B cell (primary cell): ENCODE measurements at regions not wholly inside any gene's neighbourhood (a gene's known extent, or its start where the extent isn't known, plus 50 kb on each side); places are given as distances from the start of the nearest gene placed in this dataset.

Experiments
- ATAC-seq: fragments of 200-7000 bp; cut with Tn5 transposase; one replicate; pipeline ENCODE4 v1.10.0; 2021; ENCODE audit warnings: low read depth, mild to moderate bottlenecking, moderate number of reproducible peaks, moderate library complexity
- CTCF ChIA-PET: fragments of 350-600 bp; sonication (Branson Sonifier 250); formaldehyde crosslinking; loops from one replicate; lab custom pipeline; 2021; ENCODE audit warnings: antibody characterized with exemption, inconsistent platforms; lab: Charles Lee
- POLR2A ChIA-PET: fragments of 350-600 bp; sonication (Branson Sonifier 250); formaldehyde crosslinking; loops from one replicate; lab custom pipeline; 2021; ENCODE audit warnings: antibody characterized with exemption; lab: Charles Lee
- DNase-seq: peaks from one replicate; pipeline ENCODE4 v3.0.0; 2013
- H2AFZ ChIP-seq: 2 replicates; pipeline ENCODE4 v1.6.1; 2012; ENCODE audit warnings: mild to moderate bottlenecking, low read depth, low read length; ENCODE audit not compliant: insufficient read depth, poor library complexity, severe bottlenecking
- H3K27ac ChIP-seq, 2 donors: 1 replicate in 1 of 2; 2 replicates in 1 of 2; pipeline ENCODE4 v1.5.1; 2012 to 2013; ENCODE audit warnings: low read length in 2 of 2, mild to moderate bottlenecking in 2 of 2, moderate library complexity in 1 of 2
- H3K27me3 ChIP-seq, 4 experiments: fragments of 200-600 bp in 1 of 4; sonication (generic) in 1 of 4; replicated peaks in 1 of 4; 1 replicate in 2 of 4; 2 replicates in 2 of 4; pipeline versions ENCODE4 v1.6.1 to v1.7.0; 2013 to 2016; ENCODE audit warnings: low read length in 3 of 4, mild to moderate bottlenecking in 2 of 4, mixed read lengths in 1 of 4, moderate library complexity in 1 of 4; ENCODE audit not compliant: insufficient read depth in 4 of 4, control insufficient read depth in 3 of 4; ENCODE audit errors: control extremely low read depth in 1 of 4
- H3K36me3 ChIP-seq, 2 experiments: replicated peaks in 1 of 2; 1 replicate in 1 of 2; 2 replicates in 1 of 2; pipeline versions ENCODE4 v1.6.1 to v1.7.1; 2013; ENCODE audit warnings: low read length in 1 of 2; ENCODE audit not compliant: insufficient read depth in 2 of 2, control insufficient read depth in 1 of 2; ENCODE audit errors: control extremely low read depth in 1 of 2, extremely low read depth in 1 of 2
- H3K4me1 ChIP-seq, 2 donors: fragments of 200-600 bp in 1 of 2; sonication (generic) in 1 of 2; 1 replicate in 1 of 2; 2 replicates in 1 of 2; pipeline versions ENCODE4 v1.5.1 to v1.6.1; 2013 to 2017; ENCODE audit warnings: low read length in 2 of 2; ENCODE audit not compliant: control insufficient read depth in 2 of 2, insufficient read depth in 2 of 2
- H3K4me2 ChIP-seq: replicated peaks from 2 replicates; pipeline ENCODE3; 2012; ENCODE audit warnings: mild to moderate bottlenecking, low read depth, low read length; ENCODE audit not compliant: poor library complexity, severe bottlenecking
- H3K4me3 ChIP-seq, 5 experiments: fragments of 200-600 bp in 1 of 5; sonication (generic) in 1 of 5; 1 replicate in 3 of 5; 2 replicates in 2 of 5; pipeline versions ENCODE4 v1.5.1 to v1.7.0; 2011 to 2016; ENCODE audit warnings: low read length in 4 of 5, mild to moderate bottlenecking in 4 of 5, low read depth in 2 of 5, control low read depth in 1 of 5, moderate library complexity in 1 of 5; ENCODE audit not compliant: insufficient read depth in 1 of 5; ENCODE audit errors: control extremely low read depth in 1 of 5, extremely low read depth in 1 of 5
- H3K79me2 ChIP-seq: fragments of 200-600 bp; sonication (generic); one replicate; pipeline ENCODE4 v1.6.0; 2016; ENCODE audit warnings: low read length; ENCODE audit not compliant: control insufficient read depth, insufficient read depth
- H3K9ac ChIP-seq: fragments of 200-600 bp; sonication (generic); 2 replicates; pipeline ENCODE4 v1.6.1; 2017; ENCODE audit warnings: mild to moderate bottlenecking, low read length, moderate library complexity
- H3K9me3 ChIP-seq, 3 donors: one replicate each; pipeline versions ENCODE4 v1.6.1 to v1.7.1; 2013; ENCODE audit warnings: low read length in 2 of 3; ENCODE audit not compliant: control insufficient read depth in 2 of 3, insufficient read depth in 1 of 3; ENCODE audit errors: control extremely low read depth in 1 of 3
- H4K20me1 ChIP-seq: 2 replicates; pipeline ENCODE4 v1.6.0; 2012; ENCODE audit warnings: mild to moderate bottlenecking, low read length; ENCODE audit not compliant: insufficient read depth, control insufficient read depth, poor library complexity, severe bottlenecking
- H3K27ac Mint-ChIP-seq: one replicate; pipeline ENCODE4 v1.8.0; 2021; ENCODE audit warnings: mixed read lengths
- H3K27me3 Mint-ChIP-seq: one replicate; pipeline ENCODE4 v1.8.0; 2021; ENCODE audit warnings: mixed read lengths
- H3K4me1 Mint-ChIP-seq: one replicate; pipeline ENCODE4 v1.8.0; 2021; ENCODE audit warnings: mixed read lengths
- H3K4me3 Mint-ChIP-seq: one replicate; pipeline ENCODE4 v1.8.0; 2021; ENCODE audit warnings: mixed read lengths
- H3K9me3 Mint-ChIP-seq: one replicate; pipeline ENCODE4 v1.8.0; 2022; ENCODE audit warnings: mixed read lengths; ENCODE audit not compliant: insufficient read depth
- EZH2 ChIP-seq: IDR thresholded peaks from 2 replicates; pipeline ENCODE4 v1.6.1; 2012; ENCODE audit warnings: borderline replicate concordance, low read depth, mild to moderate bottlenecking, moderate library complexity, low read length; ENCODE audit not compliant: insufficient read depth, poor library complexity, severe bottlenecking
- WGBS: methylation state at CpG from one replicate; pipeline ENCODE4 v1.1.5; 2013; ENCODE audit warnings: missing lambda C conversion rate; ENCODE audit not compliant: insufficient coverage; 5-methylcytosine and 5-hydroxymethylcytosine counted together
- intact Hi-C: fragments of 100-400 bp; cut with micrococcal nuclease; formaldehyde crosslinking; loops from one replicate; pipeline ENCODE4 v1.10.0; 2022
- TF ChIP-seq, protein P1 (sequence below): fragments of 200-600 bp; IDR thresholded peaks from one replicate; pipeline ENCODE4 v1.8.0; 2022; ENCODE audit warnings: antibody characterized with exemption, mild to moderate bottlenecking

DNA sequence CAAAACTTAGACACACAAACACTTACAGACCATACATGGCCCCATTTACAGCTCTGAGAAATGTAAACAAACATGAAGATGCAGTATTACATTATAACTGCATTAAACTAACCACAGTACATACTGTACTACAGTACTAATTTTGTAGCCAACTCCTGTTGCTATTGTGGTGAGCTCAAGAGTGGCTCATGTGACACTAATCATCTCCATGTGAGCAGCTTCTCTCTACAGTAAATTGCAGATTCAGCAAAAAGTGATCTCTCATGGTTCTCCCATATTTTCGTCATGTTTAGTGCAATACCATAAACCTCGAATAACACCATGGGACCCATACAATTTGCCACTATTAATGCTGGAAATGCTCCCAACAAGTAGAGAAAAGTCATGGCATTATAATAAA lies 860.4 kb downstream of the EPHA7 start:
- H3K9ac ChIP-seq, result no peak overlapping the region
- DNase-seq (no peak), ATAC-seq (no peak)
- Mint-ChIP-seq H3K27ac (no peak overlapping the region), H3K4me1 (no peaks in the 10 kb centered on the region), H3K27me3 (no peaks in the 10 kb centered on the region), H3K4me3 (no peak overlapping the region), H3K9me3 (peaks cover under 1% of the 10 kb centered on the region)
- H3K79me2 ChIP-seq, result no peaks in the 10 kb centered on the region
- no peak overlapping the region for H3K27ac ChIP-seq
- no peaks in the 10 kb centered on the region for H4K20me1 ChIP-seq
- H3K4me2 ChIP-seq, result no peak overlapping the region
- CTCF ChIA-PET, result no interaction called here
- no peaks in the 10 kb centered on the region for H3K27me3 ChIP-seq
- H3K4me1 ChIP-seq, result no peaks in the 10 kb centered on the region
- no peak overlapping the region for H3K4me3 ChIP-seq
- POLR2A ChIA-PET, result no interaction called here
- peaks cover 0 to 4% (median 0%) of the 10 kb centered on the region in 3 donors for H3K9me3 ChIP-seq
- WGBS, result no CpG with 5 or more reads among the region's 2 CpGs
- no peak for TF ChIP-seq EZH2
- TF ChIP-seq, protein P1, sequence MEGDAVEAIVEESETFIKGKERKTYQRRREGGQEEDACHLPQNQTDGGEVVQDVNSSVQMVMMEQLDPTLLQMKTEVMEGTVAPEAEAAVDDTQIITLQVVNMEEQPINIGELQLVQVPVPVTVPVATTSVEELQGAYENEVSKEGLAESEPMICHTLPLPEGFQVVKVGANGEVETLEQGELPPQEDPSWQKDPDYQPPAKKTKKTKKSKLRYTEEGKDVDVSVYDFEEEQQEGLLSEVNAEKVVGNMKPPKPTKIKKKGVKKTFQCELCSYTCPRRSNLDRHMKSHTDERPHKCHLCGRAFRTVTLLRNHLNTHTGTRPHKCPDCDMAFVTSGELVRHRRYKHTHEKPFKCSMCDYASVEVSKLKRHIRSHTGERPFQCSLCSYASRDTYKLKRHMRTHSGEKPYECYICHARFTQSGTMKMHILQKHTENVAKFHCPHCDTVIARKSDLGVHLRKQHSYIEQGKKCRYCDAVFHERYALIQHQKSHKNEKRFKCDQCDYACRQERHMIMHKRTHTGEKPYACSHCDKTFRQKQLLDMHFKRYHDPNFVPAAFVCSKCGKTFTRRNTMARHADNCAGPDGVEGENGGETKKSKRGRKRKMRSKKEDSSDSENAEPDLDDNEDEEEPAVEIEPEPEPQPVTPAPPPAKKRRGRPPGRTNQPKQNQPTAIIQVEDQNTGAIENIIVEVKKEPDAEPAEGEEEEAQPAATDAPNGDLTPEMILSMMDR, result no peak
- no peak overlapping the region for H2AFZ ChIP-seq
- no peaks in the 10 kb centered on the region for H3K36me3 ChIP-seq
- intact Hi-C loops, result no loop called here

DNA sequence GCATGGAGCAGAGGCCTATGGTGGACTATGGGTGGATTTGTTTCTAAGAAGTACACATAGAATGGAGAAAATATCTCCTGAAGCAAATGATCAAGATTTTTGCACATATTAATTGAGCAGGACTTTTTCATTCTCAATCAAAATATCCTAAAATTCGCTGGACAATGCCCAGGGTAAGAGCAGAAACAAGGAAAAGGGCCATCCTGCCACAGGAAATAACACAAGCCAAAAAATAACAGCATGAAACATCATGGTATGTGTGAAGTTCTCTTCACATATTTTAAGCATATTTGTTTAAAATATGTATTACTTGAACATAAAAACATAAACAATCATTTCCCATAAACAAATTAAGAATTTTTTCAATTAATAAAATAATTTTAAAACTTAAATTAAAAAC lies 868.9 kb downstream of the EPHA7 start:
- Mint-ChIP-seq H3K4me3 (no peak overlapping the region), H3K9me3 (peaks cover 2% of the 10 kb centered on the region), H3K27me3 (no peaks in the 10 kb centered on the region), H3K4me1 (no peaks in the 10 kb centered on the region), H3K27ac (no peak overlapping the region)
- POLR2A ChIA-PET, result no interaction called here
- DNase-seq (no peak), ATAC-seq (no peak)
- Histone ChIP-seq H3K4me3 (no peak overlapping the region), H3K4me2 (no peak overlapping the region), H3K27me3 (no peaks in the 10 kb centered on the region), H4K20me1 (no peaks in the 10 kb centered on the region), H2AFZ (no peak overlapping the region), H3K27ac (no peak overlapping the region), H3K4me1 (no peaks in the 10 kb centered on the region), H3K79me2 (no peaks in the 10 kb centered on the region), H3K9me3 (peaks cover 0 to 10% (median 0%) of the 10 kb centered on the region in 3 donors), H3K36me3 (no peaks in the 10 kb centered on the region), H3K9ac (no peak overlapping the region)
- no peak for TF ChIP-seq EZH2
- intact Hi-C loops, result no loop called here
- no CpG with 5 or more reads among the region's 1 CpG for WGBS
- CTCF ChIA-PET, result no interaction called here
